Upper lobe of left lung (tissue), 4 donors: ENCODE measurements at regions not wholly inside any gene's neighbourhood (a gene's known extent, or its start where the extent isn't known, plus 50 kb on each side); places are given as distances from the start of the nearest gene placed in this dataset.

Experiments used
- POLR2AphosphoS5 ChIP-seq, 2 donors: sonication (generic); formaldehyde crosslinking; IDR thresholded peaks; one replicate each; pipeline ENCODE4 v1.5.1; 2017; ENCODE audit warnings: antibody characterized with exemption in 2 of 2
- TF ChIP-seq, protein P1 (sequence below), 6 experiments: fragments of 450-650 bp in 4 of 6; fragments of 200-600 bp in 2 of 6; sonication (generic) in 2 of 6; IDR thresholded peaks; one replicate each; pipeline ENCODE4 v1.5.1; 2016 to 2019; ENCODE audit warnings: antibody characterized with exemption in 6 of 6

DNA sequence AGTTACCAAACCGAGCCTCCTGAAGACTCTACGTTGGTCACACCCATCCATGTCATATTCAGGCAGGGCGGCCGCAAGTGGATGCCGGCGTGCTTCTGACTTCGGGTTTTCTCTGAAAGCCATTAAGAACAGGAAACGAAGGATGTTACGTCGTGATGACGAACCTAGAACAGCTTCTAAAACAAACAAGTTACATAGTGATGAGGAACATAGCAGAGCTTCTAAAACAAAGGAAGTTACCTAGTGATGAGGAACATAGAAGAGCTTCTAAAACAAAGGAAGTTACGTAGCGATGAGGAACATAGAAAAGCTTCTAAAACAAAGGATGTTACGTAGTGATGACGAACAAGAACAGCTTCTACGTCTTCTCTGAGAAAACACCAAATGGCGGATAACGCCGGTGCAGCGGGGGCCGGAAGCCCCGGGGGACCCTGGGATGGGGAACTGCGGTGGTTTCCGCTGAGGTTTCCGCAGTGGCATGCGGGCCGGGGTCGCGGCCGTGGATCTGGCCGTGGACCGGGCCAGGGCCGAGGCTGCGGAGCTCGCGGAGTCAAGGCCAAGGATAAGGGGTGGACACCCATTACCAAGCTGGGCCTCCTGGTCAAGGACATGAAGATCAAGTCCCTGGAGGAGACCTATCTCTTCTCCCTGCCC, 141.1 kb downstream of the SOCS6 start:
- TF ChIP-seq, protein P1, sequence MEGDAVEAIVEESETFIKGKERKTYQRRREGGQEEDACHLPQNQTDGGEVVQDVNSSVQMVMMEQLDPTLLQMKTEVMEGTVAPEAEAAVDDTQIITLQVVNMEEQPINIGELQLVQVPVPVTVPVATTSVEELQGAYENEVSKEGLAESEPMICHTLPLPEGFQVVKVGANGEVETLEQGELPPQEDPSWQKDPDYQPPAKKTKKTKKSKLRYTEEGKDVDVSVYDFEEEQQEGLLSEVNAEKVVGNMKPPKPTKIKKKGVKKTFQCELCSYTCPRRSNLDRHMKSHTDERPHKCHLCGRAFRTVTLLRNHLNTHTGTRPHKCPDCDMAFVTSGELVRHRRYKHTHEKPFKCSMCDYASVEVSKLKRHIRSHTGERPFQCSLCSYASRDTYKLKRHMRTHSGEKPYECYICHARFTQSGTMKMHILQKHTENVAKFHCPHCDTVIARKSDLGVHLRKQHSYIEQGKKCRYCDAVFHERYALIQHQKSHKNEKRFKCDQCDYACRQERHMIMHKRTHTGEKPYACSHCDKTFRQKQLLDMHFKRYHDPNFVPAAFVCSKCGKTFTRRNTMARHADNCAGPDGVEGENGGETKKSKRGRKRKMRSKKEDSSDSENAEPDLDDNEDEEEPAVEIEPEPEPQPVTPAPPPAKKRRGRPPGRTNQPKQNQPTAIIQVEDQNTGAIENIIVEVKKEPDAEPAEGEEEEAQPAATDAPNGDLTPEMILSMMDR (IDR thresholded peaks at IDR 0.05), result no peak
- TF ChIP-seq POLR2AphosphoS5 (IDR thresholded peaks at IDR 0.05), result no peak
